DND-41 (cell line): ENCODE measurements at regions not wholly inside any gene's neighbourhood (a gene's known extent, or its start where the extent isn't known, plus 50 kb on each side); places are given as distances from the start of the nearest gene placed in this dataset.

Experiments
- EZH2 ChIP-seq: IDR thresholded peaks from 3 replicates; pipeline ENCODE4 v1.6.1; 2012; ENCODE audit warnings: borderline replicate concordance, low read depth, mild to moderate bottlenecking, moderate library complexity, low read length, inconsistent platforms; ENCODE audit not compliant: severe bottlenecking
- TF ChIP-seq, protein P1 (sequence below): IDR thresholded peaks from 2 replicates; pipeline ENCODE4 v1.5.1; 2012; ENCODE audit warnings: borderline replicate concordance, low read length, moderate library complexity, mild to moderate bottlenecking; ENCODE audit not compliant: poor library complexity, severe bottlenecking; ENCODE audit errors: extremely low read depth

GRCh38 chr6:4359108-4359730, 223.8 kb upstream of the ECI2 start:
- TF ChIP-seq, protein P1, sequence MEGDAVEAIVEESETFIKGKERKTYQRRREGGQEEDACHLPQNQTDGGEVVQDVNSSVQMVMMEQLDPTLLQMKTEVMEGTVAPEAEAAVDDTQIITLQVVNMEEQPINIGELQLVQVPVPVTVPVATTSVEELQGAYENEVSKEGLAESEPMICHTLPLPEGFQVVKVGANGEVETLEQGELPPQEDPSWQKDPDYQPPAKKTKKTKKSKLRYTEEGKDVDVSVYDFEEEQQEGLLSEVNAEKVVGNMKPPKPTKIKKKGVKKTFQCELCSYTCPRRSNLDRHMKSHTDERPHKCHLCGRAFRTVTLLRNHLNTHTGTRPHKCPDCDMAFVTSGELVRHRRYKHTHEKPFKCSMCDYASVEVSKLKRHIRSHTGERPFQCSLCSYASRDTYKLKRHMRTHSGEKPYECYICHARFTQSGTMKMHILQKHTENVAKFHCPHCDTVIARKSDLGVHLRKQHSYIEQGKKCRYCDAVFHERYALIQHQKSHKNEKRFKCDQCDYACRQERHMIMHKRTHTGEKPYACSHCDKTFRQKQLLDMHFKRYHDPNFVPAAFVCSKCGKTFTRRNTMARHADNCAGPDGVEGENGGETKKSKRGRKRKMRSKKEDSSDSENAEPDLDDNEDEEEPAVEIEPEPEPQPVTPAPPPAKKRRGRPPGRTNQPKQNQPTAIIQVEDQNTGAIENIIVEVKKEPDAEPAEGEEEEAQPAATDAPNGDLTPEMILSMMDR: no peak
- no peak for TF ChIP-seq EZH2
